IMR-90 (cell line): ENCODE measurements at regions not wholly inside any gene's neighbourhood (a gene's known extent, or its start where the extent isn't known, plus 50 kb on each side); places are given as distances from the start of the nearest gene placed in this dataset.

Experiments used
- ATAC-seq: fragments of 200-7000 bp; cut with Tn5 transposase; 2 replicates; pipeline ENCODE4 v1.9.1; 2020; ENCODE audit warnings: low read depth, mild to moderate bottlenecking, moderate library complexity
- BruUV-seq: library from RNA; stranded (reverse); fragments of 400-500 nt; replicated peaks from 2 replicates; lab custom pipeline; 2021; lab: Mats Ljungman, UMichigan
- CTCF ChIA-PET: fragments of 300-600 bp; formaldehyde crosslinking; extraction: SDS; loops from one replicate; lab custom pipeline; 2021; ENCODE audit warnings: antibody characterized with exemption; lab: Yijun Ruan, JAX
- POLR2A ChIA-PET: fragments of 300-600 bp; sonication (Branson Sonifier 250); formaldehyde crosslinking; loops from one replicate; lab custom pipeline; 2022; ENCODE audit warnings: antibody characterized with exemption; ENCODE audit not compliant: unreplicated experiment; lab: Charles Lee
- DNase-seq: peaks from one replicate; pipeline ENCODE4 v3.0.0; 2013
- H2AFZ ChIP-seq: replicated peaks from 2 replicates; pipeline ENCODE3; 2013; ENCODE audit warnings: low read length, mild to moderate bottlenecking; ENCODE audit not compliant: poor library complexity
- H2AK5ac ChIP-seq: 2 replicates; pipeline ENCODE4 v1.6.1; 2013; ENCODE audit warnings: low read depth, low read length, inconsistent platforms
- H2AK9ac ChIP-seq: replicated peaks from 2 replicates; pipeline ENCODE3; 2013; ENCODE audit warnings: mild to moderate bottlenecking, low read depth, low read length, moderate library complexity; ENCODE audit not compliant: poor library complexity
- H2BK120ac ChIP-seq: 2 replicates; pipeline ENCODE4 v1.6.1; 2013; ENCODE audit warnings: low read depth, low read length, inconsistent platforms
- H2BK15ac ChIP-seq: 3 replicates; pipeline ENCODE4 v1.6.1; 2013; ENCODE audit warnings: low read depth, low read length, inconsistent platforms
- H2BK20ac ChIP-seq: 2 replicates; pipeline ENCODE4 v1.6.1; 2013; ENCODE audit warnings: low read depth, mild to moderate bottlenecking, inconsistent platforms, low read length, moderate library complexity
- H2BK5ac ChIP-seq: 2 replicates; pipeline ENCODE4 v1.6.1; 2013; ENCODE audit warnings: mild to moderate bottlenecking, low read depth, low read length, inconsistent platforms; ENCODE audit not compliant: poor library complexity, severe bottlenecking
- H3K14ac ChIP-seq: replicated peaks from 2 replicates; pipeline ENCODE4 v1.6.1; 2013; ENCODE audit warnings: low read depth, low read length, inconsistent platforms
- H3K18ac ChIP-seq: 2 replicates; pipeline ENCODE4 v1.6.1; 2013; ENCODE audit warnings: low read depth, low read length, control low read depth
- H3K23ac ChIP-seq: 2 replicates; pipeline ENCODE4 v1.6.1; 2013; ENCODE audit warnings: low read depth, low read length, inconsistent platforms
- H3K27ac ChIP-seq: 2 replicates; pipeline ENCODE4 v1.5.1; 2013; ENCODE audit warnings: mild to moderate bottlenecking, control low read depth, low read length; ENCODE audit not compliant: insufficient read depth
- H3K27me3 ChIP-seq: 2 replicates; pipeline ENCODE4 v1.6.1; 2013; ENCODE audit warnings: low read length; ENCODE audit not compliant: control insufficient read depth, insufficient read depth
- H3K36me3 ChIP-seq: 2 replicates; pipeline ENCODE4 v1.6.1; 2013; ENCODE audit warnings: low read length, mixed read lengths; ENCODE audit not compliant: control insufficient read depth, insufficient read depth
- H3K4ac ChIP-seq: 2 replicates; pipeline ENCODE4 v1.6.1; 2013; ENCODE audit warnings: low read depth, low read length, inconsistent platforms
- H3K4me1 ChIP-seq: 2 replicates; pipeline ENCODE4 v1.6.1; 2013; ENCODE audit warnings: low read length, mixed read lengths; ENCODE audit not compliant: control insufficient read depth, insufficient read depth
- H3K4me2 ChIP-seq: 2 replicates; pipeline ENCODE4 v1.6.1; 2013; ENCODE audit warnings: low read depth, mild to moderate bottlenecking, control low read depth, low read length, moderate library complexity
- H3K4me3 ChIP-seq: 2 replicates; pipeline ENCODE4 v1.5.1; 2013; ENCODE audit warnings: low read depth, mild to moderate bottlenecking, control low read depth, low read length, moderate library complexity; ENCODE audit not compliant: insufficient read depth
- H3K56ac ChIP-seq: 2 replicates; pipeline ENCODE4 v1.6.1; 2013; ENCODE audit warnings: low read length, inconsistent platforms; ENCODE audit not compliant: insufficient read depth; ENCODE audit errors: extremely low read depth
- H3K79me1 ChIP-seq, 2 experiments: 2 replicates each; pipeline ENCODE4 v1.6.1; 2013; ENCODE audit warnings: low read length in 2 of 2, inconsistent platforms in 1 of 2, low read depth in 1 of 2
- H3K9ac ChIP-seq: 2 replicates; pipeline ENCODE4 v1.6.1; 2013; ENCODE audit warnings: low read depth, low read length, control low read depth
- H3K9me1 ChIP-seq: 2 replicates; pipeline ENCODE4 v1.6.1; 2013; ENCODE audit warnings: low read length, inconsistent platforms; ENCODE audit not compliant: insufficient read depth
- H3K9me3 ChIP-seq: 2 replicates; pipeline ENCODE4 v1.6.1; 2013; ENCODE audit warnings: low read length; ENCODE audit not compliant: control insufficient read depth, insufficient read depth
- H4K20me1 ChIP-seq: 2 replicates; pipeline ENCODE4 v1.6.1; 2013; ENCODE audit warnings: low read length, inconsistent platforms; ENCODE audit not compliant: insufficient read depth
- H4K5ac ChIP-seq: 2 replicates; pipeline ENCODE4 v1.6.1; 2013; ENCODE audit warnings: mild to moderate bottlenecking, low read depth, low read length, control low read depth
- H4K8ac ChIP-seq, 2 experiments: 2 replicates each; pipeline ENCODE4 v1.6.1; 2013; ENCODE audit warnings: low read depth in 2 of 2, low read length in 2 of 2, control low read depth in 1 of 2, inconsistent platforms in 1 of 2
- H4K91ac ChIP-seq: 2 replicates; pipeline ENCODE4 v1.6.1; 2013; ENCODE audit warnings: low read depth, low read length, inconsistent platforms; ENCODE audit not compliant: insufficient read depth
- BHLHE40 ChIP-seq: fragments of 150-350 bp; IDR thresholded peaks from 2 replicates; pipeline ENCODE4 v1.6.1; 2016; ENCODE audit warnings: mild to moderate bottlenecking, low read depth, low read length
- CHD1 ChIP-seq: IDR thresholded peaks from 2 replicates; pipeline ENCODE4 v1.6.1; 2012; ENCODE audit warnings: low read depth, low read length, improper control_type of control experiment
- FOS ChIP-seq: fragments of 150-350 bp; IDR thresholded peaks from 2 replicates; pipeline ENCODE4 v1.6.1; 2016; ENCODE audit warnings: low read depth, low read length
- MXI1 ChIP-seq: IDR thresholded peaks from 2 replicates; pipeline ENCODE4 v1.6.1; 2012; ENCODE audit warnings: low read depth, mild to moderate bottlenecking, low read length, moderate library complexity, borderline replicate concordance
- NFE2L2 ChIP-seq: fragments of 150-350 bp; IDR thresholded peaks from 2 replicates; pipeline ENCODE4 v1.6.1; 2016; ENCODE audit warnings: low read depth, mild to moderate bottlenecking, low read length
- POLR2A ChIP-seq: IDR thresholded peaks from 2 replicates; pipeline ENCODE4 v1.6.1; 2012; ENCODE audit warnings: mild to moderate bottlenecking, low read depth, low read length
- RAD21 ChIP-seq: IDR thresholded peaks from 2 replicates; pipeline ENCODE4 v1.6.1; 2012; ENCODE audit warnings: low read length, improper control_type of control experiment
- RCOR1 ChIP-seq: IDR thresholded peaks from 2 replicates; pipeline ENCODE4 v1.6.1; 2012; ENCODE audit warnings: mild to moderate bottlenecking, low read length, improper control_type of control experiment; ENCODE audit not compliant: insufficient replicate concordance
- RFX5 ChIP-seq: IDR thresholded peaks from 2 replicates; pipeline ENCODE4 v1.8.0; 2012; ENCODE audit warnings: low read depth, mild to moderate bottlenecking, low read length, moderate library complexity
- WGBS, 2 experiments: methylation state at CpG; one replicate each; pipeline versions ENCODE4 v1.1.5 to v1.1.7; 2013; ENCODE audit warnings: missing lambda C conversion rate in 2 of 2; ENCODE audit not compliant: insufficient read length in 1 of 2; ENCODE audit errors: extremely low coverage in 2 of 2; 5-methylcytosine and 5-hydroxymethylcytosine counted together
- dilution Hi-C: fragments of 300-500 bp; cut with HindIII; formaldehyde crosslinking; loops from one replicate; pipeline ENCODE4 v1.14.3; 2018; ENCODE audit warnings: low sequenced_read_pairs; ENCODE audit not compliant: unreplicated experiment
- in situ Hi-C: fragments of 300-500 bp; cut with MboI; formaldehyde crosslinking; loops from 3 replicates; pipeline ENCODE4 v1.14.3; 2019; ENCODE audit warnings: low sequenced_read_pairs, inconsistent platforms, mixed read lengths
- intact Hi-C: fragments of 100-400 bp; cut with micrococcal nuclease; formaldehyde crosslinking; loops from 2 replicates; pipeline ENCODE4 v1.10.0; 2022
- TF ChIP-seq, protein P1 (sequence below): fragments of 150-350 bp; IDR thresholded peaks from 2 replicates; pipeline ENCODE4 v1.6.1; 2016; ENCODE audit warnings: low read depth, mild to moderate bottlenecking, low read length, moderate library complexity, borderline replicate concordance
- TF ChIP-seq, protein P2 (sequence below): fragments of 150-350 bp; IDR thresholded peaks from 2 replicates; pipeline ENCODE4 v1.6.1; 2017; ENCODE audit warnings: mild to moderate bottlenecking, antibody characterized with exemption, low read length, low read depth
- TF ChIP-seq, protein P3 (sequence below): conservative IDR thresholded peaks from 2 replicates; pipeline ENCODE4 v1.5.1; 2012; ENCODE audit warnings: mild to moderate bottlenecking, low read depth, low read length, improper control_type of control experiment

DNA sequence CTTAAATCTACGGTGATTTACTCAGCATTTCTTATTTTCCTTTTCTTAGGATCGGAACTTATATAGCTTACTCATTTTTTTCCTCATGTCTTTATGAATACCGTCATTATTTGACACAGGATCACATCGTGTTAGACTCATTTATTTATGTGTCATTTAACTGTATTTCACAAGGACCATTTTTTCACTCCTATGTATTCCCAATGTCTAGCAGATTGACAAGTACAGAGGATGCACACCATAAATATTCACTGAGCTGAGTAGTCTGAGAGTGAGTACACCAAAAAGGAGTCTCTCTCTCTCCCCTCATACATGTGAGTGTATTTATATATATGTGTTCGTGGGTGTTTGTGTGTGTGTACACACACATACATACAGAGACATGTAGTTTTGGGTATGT lies 573.5 kb downstream of the RNF144A start:
- Histone ChIP-seq H2AK9ac (no peak overlapping the region), H4K8ac (no peak overlapping the region), H3K56ac (no peak overlapping the region), H2AFZ (no peak overlapping the region), H3K23ac (no peak overlapping the region), H3K27ac (no peak overlapping the region), H3K79me1 (no peaks in the 10 kb centered on the region), H2AK5ac (no peak overlapping the region), H4K20me1 (no peaks in the 10 kb centered on the region), H3K27me3 (no peaks in the 10 kb centered on the region), H3K4me3 (no peak overlapping the region), H3K4ac (no peak overlapping the region), H3K9ac (no peak overlapping the region), H2BK20ac (no peak overlapping the region), H3K36me3 (no peaks in the 10 kb centered on the region), H3K9me1 (no peaks in the 10 kb centered on the region), H3K18ac (no peak overlapping the region), H4K5ac (no peak overlapping the region), H2BK120ac (no peak overlapping the region), H2BK15ac (no peak overlapping the region), H3K14ac (no peak overlapping the region), H3K4me2 (no peak overlapping the region), H4K91ac (no peak overlapping the region), H2BK5ac (no peak overlapping the region), H3K9me3 (peaks cover 7% of the 10 kb centered on the region), H3K4me1 (no peaks in the 10 kb centered on the region)
- ATAC-seq: no peak
- BruUV-seq: no TSS peak
- WGBS, 2 experiments: no CpG with 5 or more reads among the region's 5 CpGs
- dilution Hi-C loops (no loop called here), intact Hi-C loops (no loop called here), in situ Hi-C loops (no loop called here)
- POLR2A ChIA-PET: no interaction called here
- no peak for TF ChIP-seq RAD21
- TF ChIP-seq, protein P1, sequence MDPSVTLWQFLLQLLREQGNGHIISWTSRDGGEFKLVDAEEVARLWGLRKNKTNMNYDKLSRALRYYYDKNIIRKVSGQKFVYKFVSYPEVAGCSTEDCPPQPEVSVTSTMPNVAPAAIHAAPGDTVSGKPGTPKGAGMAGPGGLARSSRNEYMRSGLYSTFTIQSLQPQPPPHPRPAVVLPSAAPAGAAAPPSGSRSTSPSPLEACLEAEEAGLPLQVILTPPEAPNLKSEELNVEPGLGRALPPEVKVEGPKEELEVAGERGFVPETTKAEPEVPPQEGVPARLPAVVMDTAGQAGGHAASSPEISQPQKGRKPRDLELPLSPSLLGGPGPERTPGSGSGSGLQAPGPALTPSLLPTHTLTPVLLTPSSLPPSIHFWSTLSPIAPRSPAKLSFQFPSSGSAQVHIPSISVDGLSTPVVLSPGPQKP: no peak
- TF ChIP-seq MXI1: no peak
- TF ChIP-seq, protein P2, sequence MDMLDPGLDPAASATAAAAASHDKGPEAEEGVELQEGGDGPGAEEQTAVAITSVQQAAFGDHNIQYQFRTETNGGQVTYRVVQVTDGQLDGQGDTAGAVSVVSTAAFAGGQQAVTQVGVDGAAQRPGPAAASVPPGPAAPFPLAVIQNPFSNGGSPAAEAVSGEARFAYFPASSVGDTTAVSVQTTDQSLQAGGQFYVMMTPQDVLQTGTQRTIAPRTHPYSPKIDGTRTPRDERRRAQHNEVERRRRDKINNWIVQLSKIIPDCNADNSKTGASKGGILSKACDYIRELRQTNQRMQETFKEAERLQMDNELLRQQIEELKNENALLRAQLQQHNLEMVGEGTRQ: no peak
- no peak for TF ChIP-seq BHLHE40
- TF ChIP-seq CHD1: no peak
- no peak for TF ChIP-seq RCOR1
- TF ChIP-seq, protein P3, sequence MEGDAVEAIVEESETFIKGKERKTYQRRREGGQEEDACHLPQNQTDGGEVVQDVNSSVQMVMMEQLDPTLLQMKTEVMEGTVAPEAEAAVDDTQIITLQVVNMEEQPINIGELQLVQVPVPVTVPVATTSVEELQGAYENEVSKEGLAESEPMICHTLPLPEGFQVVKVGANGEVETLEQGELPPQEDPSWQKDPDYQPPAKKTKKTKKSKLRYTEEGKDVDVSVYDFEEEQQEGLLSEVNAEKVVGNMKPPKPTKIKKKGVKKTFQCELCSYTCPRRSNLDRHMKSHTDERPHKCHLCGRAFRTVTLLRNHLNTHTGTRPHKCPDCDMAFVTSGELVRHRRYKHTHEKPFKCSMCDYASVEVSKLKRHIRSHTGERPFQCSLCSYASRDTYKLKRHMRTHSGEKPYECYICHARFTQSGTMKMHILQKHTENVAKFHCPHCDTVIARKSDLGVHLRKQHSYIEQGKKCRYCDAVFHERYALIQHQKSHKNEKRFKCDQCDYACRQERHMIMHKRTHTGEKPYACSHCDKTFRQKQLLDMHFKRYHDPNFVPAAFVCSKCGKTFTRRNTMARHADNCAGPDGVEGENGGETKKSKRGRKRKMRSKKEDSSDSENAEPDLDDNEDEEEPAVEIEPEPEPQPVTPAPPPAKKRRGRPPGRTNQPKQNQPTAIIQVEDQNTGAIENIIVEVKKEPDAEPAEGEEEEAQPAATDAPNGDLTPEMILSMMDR: no peak
- no peak for TF ChIP-seq POLR2A
- TF ChIP-seq FOS: no peak
- no peak for TF ChIP-seq NFE2L2
- TF ChIP-seq RFX5: no peak
- CTCF ChIA-PET: no interaction called here
- DNase-seq: no peak
